ENCODE measurements at regions not wholly inside any gene's neighbourhood (a gene's known extent, or its start where the extent isn't known, plus 50 kb on each side); places are given as distances from the start of the nearest gene placed in this dataset.

GRCh38 chr6:74853991-74854390 is 351.9 kb downstream of the COL12A1 start:
- no peaks in the 10 kb centered on the region for H3K4me1 ChIP-seq (ENCODE audit: control insufficient read depth in 2 of 3, insufficient read depth in 2 of 3, low read depth in 1 of 3, low read length in 3 of 3)
- H3K27ac ChIP-seq (ENCODE audit: low read depth in 2 of 2, low read length in 2 of 2), result no peak overlapping the region
- no peaks in the 10 kb centered on the region for H3K27me3 ChIP-seq (ENCODE audit: control insufficient read depth, insufficient read depth, low read length)
- FAIRE-seq, result no peak
- H3K4me3 ChIP-seq (ENCODE audit: low read length in 3 of 3), result no peak overlapping the region
- no peak for TF ChIP-seq CTCF (IDR thresholded peaks at IDR 0.05; ENCODE audit: borderline replicate concordance, extremely low read depth, insufficient read depth)
- H3K9me3 ChIP-seq (ENCODE audit: control insufficient read depth in 2 of 3, insufficient read depth in 1 of 3, low read length in 3 of 3), result no peaks in the 10 kb centered on the region
- no peak overlapping the region for H3K9ac ChIP-seq (ENCODE audit: low read length in 3 of 3)
- no peaks in the 10 kb centered on the region for H3K36me3 ChIP-seq (ENCODE audit: control insufficient read depth in 2 of 3, insufficient read depth in 3 of 3, low read length in 3 of 3)
- DNase-seq, result no peak
- intact Hi-C loops (cut with DNase I), result no loop called here

GRCh38 chr6:74851596-74851995 is 354.3 kb downstream of the COL12A1 start:
- no peak overlapping the region for H3K4me3 ChIP-seq (ENCODE audit: low read length in 3 of 3)
- FAIRE-seq, result no peak
- no peaks in the 10 kb centered on the region for H3K36me3 ChIP-seq (ENCODE audit: control insufficient read depth in 2 of 3, insufficient read depth in 3 of 3, low read length in 3 of 3)
- no peak for DNase-seq
- intact Hi-C loops (cut with DNase I), result no loop called here
- H3K27me3 ChIP-seq (ENCODE audit: control insufficient read depth, insufficient read depth, low read length), result no peaks in the 10 kb centered on the region
- no peak overlapping the region for H3K27ac ChIP-seq (ENCODE audit: low read depth in 2 of 2, low read length in 2 of 2)
- no peaks in the 10 kb centered on the region for H3K9me3 ChIP-seq (ENCODE audit: control insufficient read depth in 2 of 3, insufficient read depth in 1 of 3, low read length in 3 of 3)
- H3K4me1 ChIP-seq (ENCODE audit: control insufficient read depth in 2 of 3, insufficient read depth in 2 of 3, low read depth in 1 of 3, low read length in 3 of 3), result no peaks in the 10 kb centered on the region
- no peak for TF ChIP-seq CTCF (IDR thresholded peaks at IDR 0.05; ENCODE audit: borderline replicate concordance, extremely low read depth, insufficient read depth)
- no peak overlapping the region for H3K9ac ChIP-seq (ENCODE audit: low read length in 3 of 3)

DNA sequence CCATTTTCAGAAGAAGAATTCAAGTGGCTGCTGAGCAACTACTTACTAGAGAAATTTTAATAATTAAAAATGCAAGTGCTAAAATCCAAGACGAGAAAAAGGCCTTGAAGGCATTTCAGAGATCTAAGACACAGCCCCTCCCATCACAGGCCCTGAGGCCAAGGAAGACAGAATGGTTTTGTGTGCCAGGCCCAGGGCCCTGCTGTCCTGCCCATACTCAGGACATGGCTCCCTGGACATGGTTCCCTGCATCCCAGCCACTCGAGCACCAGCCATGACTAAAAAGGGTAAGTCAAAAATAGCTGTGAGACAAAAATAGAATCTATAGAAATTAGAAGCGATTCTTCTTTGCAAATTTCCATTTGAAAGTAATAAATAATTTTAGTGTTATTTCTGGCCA is 364.9 kb downstream of the COL12A1 start:
- no peaks in the 10 kb centered on the region for H3K4me1 ChIP-seq (ENCODE audit: control insufficient read depth in 2 of 3, insufficient read depth in 2 of 3, low read depth in 1 of 3, low read length in 3 of 3)
- no peak overlapping the region for H3K27ac ChIP-seq (ENCODE audit: low read depth in 2 of 2, low read length in 2 of 2)
- no peak overlapping the region for H3K4me3 ChIP-seq (ENCODE audit: low read length in 3 of 3)
- H3K9me3 ChIP-seq (ENCODE audit: control insufficient read depth in 2 of 3, insufficient read depth in 1 of 3, low read length in 3 of 3), result no peaks in the 10 kb centered on the region
- DNase-seq, result no peak
- no peaks in the 10 kb centered on the region for H3K36me3 ChIP-seq (ENCODE audit: control insufficient read depth in 2 of 3, insufficient read depth in 3 of 3, low read length in 3 of 3)
- no peak for TF ChIP-seq CTCF (IDR thresholded peaks at IDR 0.05; ENCODE audit: borderline replicate concordance, extremely low read depth, insufficient read depth)
- intact Hi-C loops (cut with DNase I), result no loop called here
- H3K9ac ChIP-seq (ENCODE audit: low read length in 3 of 3), result no peak overlapping the region
- H3K27me3 ChIP-seq (ENCODE audit: control insufficient read depth, insufficient read depth, low read length), result no peaks in the 10 kb centered on the region
- FAIRE-seq, result no peak

GRCh38 chr6:74834967-74835366 is 370.9 kb downstream of the COL12A1 start:
- no peaks in the 10 kb centered on the region for H3K36me3 ChIP-seq (ENCODE audit: control insufficient read depth in 2 of 3, insufficient read depth in 3 of 3, low read length in 3 of 3)
- no peak overlapping the region for H3K4me3 ChIP-seq (ENCODE audit: low read length in 3 of 3)
- no peak overlapping the region for H3K27ac ChIP-seq (ENCODE audit: low read depth in 2 of 2, low read length in 2 of 2)
- no peak for FAIRE-seq
- no peaks in the 10 kb centered on the region for H3K9me3 ChIP-seq (ENCODE audit: control insufficient read depth in 2 of 3, insufficient read depth in 1 of 3, low read length in 3 of 3)
- H3K4me1 ChIP-seq (ENCODE audit: control insufficient read depth in 2 of 3, insufficient read depth in 2 of 3, low read depth in 1 of 3, low read length in 3 of 3), result no peaks in the 10 kb centered on the region
- no peaks in the 10 kb centered on the region for H3K27me3 ChIP-seq (ENCODE audit: control insufficient read depth, insufficient read depth, low read length)
- intact Hi-C loops (cut with DNase I), result no loop called here
- TF ChIP-seq CTCF (IDR thresholded peaks at IDR 0.05; ENCODE audit: borderline replicate concordance, extremely low read depth, insufficient read depth), result no peak
- DNase-seq, result no peak
- no peak overlapping the region for H3K9ac ChIP-seq (ENCODE audit: low read length in 3 of 3)
